Caco-2 (cell line): ENCODE measurements at regions not wholly inside any gene's neighbourhood (a gene's known extent, or its start where the extent isn't known, plus 50 kb on each side); places are given as distances from the start of the nearest gene placed in this dataset.

Source experiments
- BruUV-seq: library from RNA; stranded (reverse); fragments of 400-500 nt; replicated peaks from 2 replicates; lab custom pipeline; 2021; lab: Mats Ljungman, UMichigan
- CTCF ChIA-PET: fragments of 300-600 bp; sonication (Branson Sonifier 250); formaldehyde crosslinking; loops from one replicate; lab custom pipeline; 2022; ENCODE audit warnings: antibody characterized with exemption; lab: Charles Lee
- POLR2A ChIA-PET: fragments of 300-600 bp; sonication (Branson Sonifier 250); formaldehyde crosslinking; loops from one replicate; lab custom pipeline; 2022; ENCODE audit warnings: antibody characterized with exemption; lab: Charles Lee
- DNase-seq, 2 experiments: peaks; one replicate each; pipeline versions ENCODE4 v3.0.0 to v3.0.0-alpha.2; 2020 to 2022
- H3K27me3 ChIP-seq: replicated peaks from 2 replicates; pipeline ENCODE4 v1.6.0; 2011; ENCODE audit warnings: low read length; ENCODE audit not compliant: control insufficient read depth, insufficient read depth
- H3K36me3 ChIP-seq: 2 replicates; pipeline ENCODE4 v1.5.1; 2011; ENCODE audit warnings: low read length; ENCODE audit not compliant: control insufficient read depth, insufficient read depth
- H3K4me1 ChIP-seq: fragments of 250-450 bp; sonication (Bioruptor Pico); 2 replicates; pipeline ENCODE4 v1.5.1; 2020; ENCODE audit warnings: mild to moderate bottlenecking
- H3K4me3 ChIP-seq: 2 replicates; pipeline ENCODE4 v1.5.1; 2011; ENCODE audit warnings: low read depth, mild to moderate bottlenecking, control low read depth, low read length
- H3K9me3 ChIP-seq: fragments of 250-450 bp; sonication (Bioruptor Pico); 2 replicates; pipeline ENCODE4 v1.5.1; 2020; ENCODE audit warnings: mild to moderate bottlenecking, moderate library complexity
- H3K27ac Mint-ChIP-seq: one replicate; pipeline ENCODE4 v1.8.0; 2022; ENCODE audit warnings: mixed read lengths; ENCODE audit not compliant: unreplicated experiment
- H3K27me3 Mint-ChIP-seq: one replicate; pipeline ENCODE4 v1.8.0; 2022; ENCODE audit warnings: mixed read lengths; ENCODE audit not compliant: insufficient read depth, unreplicated experiment
- H3K36me3 Mint-ChIP-seq: one replicate; pipeline ENCODE4 v1.8.0; 2022; ENCODE audit warnings: mild to moderate bottlenecking, mixed read lengths; ENCODE audit not compliant: insufficient read depth, unreplicated experiment
- H3K4me1 Mint-ChIP-seq: one replicate; pipeline ENCODE4 v1.8.0; 2022; ENCODE audit warnings: low read depth, mixed read lengths; ENCODE audit not compliant: unreplicated experiment
- H3K4me3 Mint-ChIP-seq: one replicate; pipeline ENCODE4 v1.8.0; 2022; ENCODE audit warnings: mild to moderate bottlenecking, moderate library complexity, mixed read lengths; ENCODE audit not compliant: unreplicated experiment
- H3K9me3 Mint-ChIP-seq: one replicate; pipeline ENCODE4 v1.8.0; 2022; ENCODE audit warnings: mixed read lengths; ENCODE audit not compliant: unreplicated experiment
- CTCF ChIP-seq, 2 experiments: fragments of 200-600 bp in 1 of 2; IDR thresholded peaks; 1 replicate in 1 of 2; 2 replicates in 1 of 2; pipeline versions ENCODE4 v1.5.1 to v1.8.0; 2011 to 2022; ENCODE audit warnings: antibody characterized with exemption in 1 of 2, control low read depth in 1 of 2, inconsistent platforms in 1 of 2, low read depth in 1 of 2, low read length in 1 of 2, mild to moderate bottlenecking in 1 of 2, moderate library complexity in 1 of 2; ENCODE audit not compliant: insufficient read depth in 1 of 2, severe bottlenecking in 1 of 2, unreplicated experiment in 1 of 2
- intact Hi-C: fragments of 100-400 bp; cut with micrococcal nuclease; formaldehyde crosslinking; loops from one replicate; pipeline ENCODE4 v1.10.0; 2022; ENCODE audit not compliant: unreplicated experiment

DNA sequence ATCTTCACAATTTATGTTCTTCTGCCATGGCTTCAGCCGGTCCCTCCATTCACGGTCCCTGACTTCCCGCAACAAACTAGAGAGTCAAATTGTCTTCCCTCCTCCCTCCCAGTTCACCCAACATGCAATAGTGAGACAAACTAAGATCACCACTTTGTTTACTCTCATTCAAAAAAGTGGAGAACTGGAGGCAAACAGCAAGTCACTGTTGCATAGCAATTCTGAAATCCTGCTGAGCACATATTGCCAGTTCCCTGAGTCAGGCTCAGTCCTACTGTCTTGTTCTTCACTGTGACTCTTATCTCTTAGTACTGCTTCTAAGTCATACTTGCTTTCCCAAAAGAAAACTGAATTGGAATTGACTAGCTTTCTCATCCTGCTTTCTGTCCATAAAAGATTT lies 287.2 kb upstream of the SASH1 start:
- Mint-ChIP-seq H3K9me3 (peaks cover 36% of the 10 kb centered on the region), H3K27ac (no peak overlapping the region), H3K27me3 (no peaks in the 10 kb centered on the region), H3K4me1 (no peaks in the 10 kb centered on the region), H3K36me3 (no peaks in the 10 kb centered on the region), H3K4me3 (no peak overlapping the region)
- Histone ChIP-seq H3K4me1 (no peaks in the 10 kb centered on the region), H3K4me3 (no peak overlapping the region), H3K27me3 (no peaks in the 10 kb centered on the region), H3K9me3 (peaks cover 18% of the 10 kb centered on the region; the same call in 1 of the 2 replicates), H3K36me3 (no peaks in the 10 kb centered on the region)
- TF ChIP-seq CTCF (IDR thresholded peaks at IDR 0.05; ENCODE audit: insufficient read depth in 1 of 2, low read depth in 1 of 2, low read length in 1 of 2, severe bottlenecking in 1 of 2, unreplicated experiment in 1 of 2), result no peak
- ChIA-PET POLR2A (no interaction called here), CTCF (no interaction called here)
- no peak for DNase-seq
- intact Hi-C loops, result no loop called here
- BruUV-seq, result no TSS peak

- no peak overlapping the region for H3K4me3 Mint-ChIP-seq
- H3K4me1 ChIP-seq, result no peaks in the 10 kb centered on the region
- BruUV-seq, result no TSS peak
- H3K9me3 Mint-ChIP-seq, result peaks cover 51% of the 10 kb centered on the region
- no peak overlapping the region for H3K4me3 ChIP-seq
- no peak for TF ChIP-seq CTCF (IDR thresholded peaks at IDR 0.05; ENCODE audit: insufficient read depth in 1 of 2, low read depth in 1 of 2, low read length in 1 of 2, severe bottlenecking in 1 of 2, unreplicated experiment in 1 of 2)
- no peaks in the 10 kb centered on the region for H3K4me1 Mint-ChIP-seq
- no peak for DNase-seq
- no peak overlapping the region for H3K27ac Mint-ChIP-seq
- intact Hi-C loops, result no loop called here
- H3K36me3 ChIP-seq, result no peaks in the 10 kb centered on the region
- CTCF ChIA-PET, result no interaction called here
- H3K9me3 ChIP-seq, result peaks cover 15% of the 10 kb centered on the region; the same call in 1 of the 2 replicates
- H3K27me3 ChIP-seq, result no peaks in the 10 kb centered on the region
- no peaks in the 10 kb centered on the region for H3K27me3 Mint-ChIP-seq
- POLR2A ChIA-PET, result no interaction called here
- H3K36me3 Mint-ChIP-seq, result peaks cover 7% of the 10 kb centered on the region
Measured at GRCh38 chr6:148059869-148060268, 282.8 kb upstream of the SASH1 start.

GRCh38 chr6:148064406-148065134 lies 278.1 kb upstream of the SASH1 start:
- H3K4me3 ChIP-seq, result no peak overlapping the region
- no peaks in the 10 kb centered on the region for H3K27me3 Mint-ChIP-seq
- H3K9me3 Mint-ChIP-seq, result peaks cover 39% of the 10 kb centered on the region
- H3K36me3 Mint-ChIP-seq, result peaks cover 7% of the 10 kb centered on the region
- no peak overlapping the region for H3K4me3 Mint-ChIP-seq
- no peaks in the 10 kb centered on the region for H3K4me1 Mint-ChIP-seq
- CTCF ChIA-PET, result no interaction called here
- no peaks in the 10 kb centered on the region for H3K4me1 ChIP-seq
- no TSS peak for BruUV-seq
- TF ChIP-seq CTCF (IDR thresholded peaks at IDR 0.05; ENCODE audit: insufficient read depth in 1 of 2, low read depth in 1 of 2, low read length in 1 of 2, severe bottlenecking in 1 of 2, unreplicated experiment in 1 of 2), result no peak
- H3K36me3 ChIP-seq, result no peaks in the 10 kb centered on the region
- DNase-seq, result no peak
- POLR2A ChIA-PET, result no interaction called here
- intact Hi-C loops, result no loop called here
- no peaks in the 10 kb centered on the region for H3K27me3 ChIP-seq
- 0 out of 2 replicates have a peak, but pooled peaks cover 9% of the 10 kb centered on the region for H3K9me3 ChIP-seq
- no peak overlapping the region for H3K27ac Mint-ChIP-seq
